Peyer's patch (tissue), 4 donors: ENCODE measurements at regions not wholly inside any gene's neighbourhood (a gene's known extent, or its start where the extent isn't known, plus 50 kb on each side); places are given as distances from the start of the nearest gene placed in this dataset.

ENCODE experiments used
- DNase-seq, 3 donors: peaks; one replicate each; pipeline ENCODE4 v3.0.0-alpha.2; 2017 to 2019
- H3K27ac ChIP-seq, 4 donors: fragments of 200-600 bp; sonication (generic); one replicate each; pipeline ENCODE4 v1.5.1; 2016 to 2019
- H3K27me3 ChIP-seq, 2 donors: fragments of 200-600 bp; sonication (generic); one replicate each; pipeline ENCODE4 v1.5.1; 2019
- H3K36me3 ChIP-seq, 3 donors: fragments of 200-600 bp; sonication (generic); one replicate each; pipeline ENCODE4 v1.5.1; 2016 to 2019
- H3K4me1 ChIP-seq, 4 donors: fragments of 200-600 bp; sonication (generic); one replicate each; pipeline ENCODE4 v1.5.1; 2016 to 2019
- H3K4me3 ChIP-seq, 4 donors: fragments of 200-600 bp; sonication (generic); 1 replicate in 3 of 4; 2 replicates in 1 of 4; pipeline ENCODE4 v1.5.1; 2016 to 2019; ENCODE audit warnings: mild to moderate bottlenecking in 1 of 4
- H3K9me3 ChIP-seq, 4 donors: fragments of 200-600 bp; sonication (generic); one replicate each; pipeline ENCODE4 v1.5.1; 2016 to 2019; ENCODE audit warnings: mild to moderate bottlenecking in 1 of 4
- CTCF ChIP-seq, 6 experiments: fragments of 450-650 bp in 4 of 6; fragments of 200-600 bp in 2 of 6; sonication (generic) in 1 of 6; IDR thresholded peaks; one replicate each; pipeline ENCODE4 v1.5.1; 2017 to 2019; ENCODE audit warnings: antibody characterized with exemption in 6 of 6, mild to moderate bottlenecking in 3 of 6, moderate library complexity in 1 of 6
- POLR2A ChIP-seq, 2 donors: fragments of 450-650 bp; IDR thresholded peaks; one replicate each; pipeline ENCODE4 v1.5.1; 2017; ENCODE audit warnings: antibody characterized with exemption in 2 of 2, mild to moderate bottlenecking in 2 of 2, moderate library complexity in 2 of 2

GRCh38 chr10:52988923-52989322 is 216.3 kb upstream of the MBL2 start:
- no peak for DNase-seq
- Histone ChIP-seq H3K9me3 (no peaks in the 10 kb centered on the region), H3K36me3 (no peaks in the 10 kb centered on the region), H3K27me3 (no peaks in the 10 kb centered on the region), H3K4me1 (no peaks in the 10 kb centered on the region), H3K27ac (no peak overlapping the region), H3K4me3 (no peak overlapping the region)
- no peak for TF ChIP-seq POLR2A (IDR thresholded peaks at IDR 0.05)
- no peak for TF ChIP-seq CTCF (IDR thresholded peaks at IDR 0.05)

GRCh38 chr10:52986125-52986524 is 213.5 kb upstream of the MBL2 start:
- Histone ChIP-seq H3K27ac (no peak overlapping the region), H3K36me3 (no peaks in the 10 kb centered on the region), H3K4me3 (no peak overlapping the region), H3K9me3 (no peaks in the 10 kb centered on the region), H3K27me3 (no peaks in the 10 kb centered on the region), H3K4me1 (no peaks in the 10 kb centered on the region)
- TF ChIP-seq CTCF (IDR thresholded peaks at IDR 0.05), result no peak
- TF ChIP-seq POLR2A (IDR thresholded peaks at IDR 0.05), result no peak
- DNase-seq, result no peak

GRCh38 chr10:52984169-52984568 is 211.6 kb upstream of the MBL2 start:
- Histone ChIP-seq H3K27me3 (no peaks in the 10 kb centered on the region), H3K36me3 (no peaks in the 10 kb centered on the region), H3K4me1 (no peaks in the 10 kb centered on the region), H3K27ac (no peak overlapping the region), H3K9me3 (no peaks in the 10 kb centered on the region), H3K4me3 (no peak overlapping the region)
- DNase-seq, result no peak
- TF ChIP-seq CTCF (IDR thresholded peaks at IDR 0.05) (no peak), POLR2A (IDR thresholded peaks at IDR 0.05) (no peak)

GRCh38 chr10:52979295-52979990 is 206.9 kb upstream of the MBL2 start:
- Histone ChIP-seq H3K9me3 (no peaks in the 10 kb centered on the region), H3K4me1 (no peaks in the 10 kb centered on the region), H3K4me3 (no peak overlapping the region), H3K36me3 (no peaks in the 10 kb centered on the region), H3K27ac (no peak overlapping the region), H3K27me3 (no peaks in the 10 kb centered on the region)
- no peak for DNase-seq
- no peak for TF ChIP-seq POLR2A (IDR thresholded peaks at IDR 0.05)
- TF ChIP-seq CTCF (IDR thresholded peaks at IDR 0.05), result no peak

- H3K27ac ChIP-seq, result no peak overlapping the region
- DNase-seq, result no peak
- no peak for TF ChIP-seq POLR2A (IDR thresholded peaks at IDR 0.05)
- no peak for TF ChIP-seq CTCF (IDR thresholded peaks at IDR 0.05)
These were observed 205.0 kb upstream of the MBL2 start for GRCh38 chr10:52977581-52977980.

More at GRCh38 chr10:52977581-52977980, 205.0 kb upstream of the MBL2 start:
- H3K9me3 ChIP-seq, result no peaks in the 10 kb centered on the region
- H3K4me1 ChIP-seq, result no peaks in the 10 kb centered on the region
- H3K27me3 ChIP-seq, result no peaks in the 10 kb centered on the region
- H3K4me3 ChIP-seq, result no peak overlapping the region
- no peaks in the 10 kb centered on the region for H3K36me3 ChIP-seq
